SK-N-SH treated with all-trans-retinoic acid at 6 μM for 48 hours (cell line): ENCODE measurements at regions not wholly inside any gene's neighbourhood (a gene's known extent, or its start where the extent isn't known, plus 50 kb on each side); places are given as distances from the start of the nearest gene placed in this dataset.
A peak's percentile ranks its signal among the peaks of the same experiment; 100 is the strongest.

Experiments
- ATAC-seq: fragments of 200-7000 bp; cut with Tn5 transposase; 3 replicates; pipeline ENCODE4 v1.9.1; 2020; ENCODE audit warnings: mild to moderate bottlenecking, moderate library complexity
- ARNTL ChIP-seq: fragments of 450-650 bp; formaldehyde crosslinking; IDR thresholded peaks from 2 replicates; pipeline ENCODE4 v1.5.0; 2020; ENCODE audit warnings: low read depth, mild to moderate bottlenecking, moderate library complexity, borderline replicate concordance
- CSDC2 ChIP-seq: fragments of 250-450 bp; sonication (Bioruptor Pico); IDR thresholded peaks from 2 replicates; pipeline ENCODE4 v1.5.0; 2020; ENCODE audit warnings: mild to moderate bottlenecking, moderate library complexity
- GLIS3 ChIP-seq: fragments of 250-450 bp; sonication (Bioruptor Pico); IDR thresholded peaks from 2 replicates; pipeline ENCODE4 v1.5.0; 2020; ENCODE audit warnings: mild to moderate bottlenecking, moderate library complexity
- ISL1 ChIP-seq: fragments of 250-450 bp; sonication (Bioruptor Pico); IDR thresholded peaks from 2 replicates; pipeline ENCODE4 v2.1.2; 2022; ENCODE audit warnings: mild to moderate bottlenecking, moderate library complexity
- OSR1 ChIP-seq: fragments of 250-450 bp; sonication (Bioruptor Pico); IDR thresholded peaks from 2 replicates; pipeline ENCODE4 v1.8.0; 2022; ENCODE audit warnings: moderate library complexity, mild to moderate bottlenecking, inconsistent platforms
- PATZ1 ChIP-seq: fragments of 250-450 bp; sonication (Bioruptor Pico); IDR thresholded peaks from 2 replicates; pipeline ENCODE4 v1.8.0; 2020; ENCODE audit warnings: mild to moderate bottlenecking, moderate library complexity, borderline replicate concordance
- PPARA ChIP-seq: fragments of 250-450 bp; sonication (Bioruptor Pico); IDR thresholded peaks from 2 replicates; pipeline ENCODE4 v1.5.0; 2020; ENCODE audit warnings: mild to moderate bottlenecking, borderline replicate concordance
- RARB ChIP-seq: fragments of 250-450 bp; sonication (Bioruptor Pico); IDR thresholded peaks from 2 replicates; pipeline ENCODE4 v1.8.0; 2021; ENCODE audit warnings: mild to moderate bottlenecking, moderate library complexity
- SNAI2 ChIP-seq: fragments of 250-450 bp; sonication (Bioruptor Pico); IDR thresholded peaks from 2 replicates; pipeline ENCODE4 v1.5.0; 2020; ENCODE audit warnings: mild to moderate bottlenecking, moderate library complexity
- TCF4 ChIP-seq: fragments of 250-450 bp; sonication (Bioruptor Pico); IDR thresholded peaks from 2 replicates; pipeline ENCODE4 v1.8.0; 2021; ENCODE audit warnings: mild to moderate bottlenecking, moderate library complexity, borderline replicate concordance
- TOX ChIP-seq: fragments of 250-450 bp; sonication (Bioruptor Pico); IDR thresholded peaks from 2 replicates; pipeline ENCODE4 v1.8.0; 2021; ENCODE audit warnings: mild to moderate bottlenecking, moderate library complexity, borderline replicate concordance
- ZC3H10 ChIP-seq: fragments of 250-450 bp; sonication (Bioruptor Pico); IDR thresholded peaks from 2 replicates; pipeline ENCODE4 v1.5.1; 2021; ENCODE audit warnings: mild to moderate bottlenecking, moderate library complexity
- ZFP3 ChIP-seq: fragments of 250-450 bp; sonication (Bioruptor Pico); IDR thresholded peaks from 2 replicates; pipeline ENCODE4 v1.5.0; 2020; ENCODE audit warnings: mild to moderate bottlenecking, moderate library complexity
- ZFP30 ChIP-seq: fragments of 450-650 bp; formaldehyde crosslinking; IDR thresholded peaks from 2 replicates; pipeline ENCODE4 v1.5.0; 2022; ENCODE audit warnings: mild to moderate bottlenecking, moderate library complexity
- ZNF565 ChIP-seq: fragments of 450-650 bp; formaldehyde crosslinking; conservative IDR thresholded peaks from 2 replicates; pipeline ENCODE4 v1.5.0; 2020; ENCODE audit warnings: low read depth, mild to moderate bottlenecking, moderate library complexity
- ZNF70 ChIP-seq: fragments of 450-650 bp; formaldehyde crosslinking; IDR thresholded peaks from 2 replicates; pipeline ENCODE4 v1.5.0; 2020; ENCODE audit warnings: mild to moderate bottlenecking, moderate library complexity
- TF ChIP-seq, protein P1 (sequence below): fragments of 250-450 bp; sonication (Bioruptor Pico); IDR thresholded peaks from 2 replicates; pipeline ENCODE4 v1.5.1; 2020; ENCODE audit warnings: low read depth, mild to moderate bottlenecking, moderate library complexity
- TF ChIP-seq, protein P2 (sequence below): fragments of 250-450 bp; sonication (Bioruptor Pico); IDR thresholded peaks from 2 replicates; pipeline ENCODE4 v1.5.1; 2021; ENCODE audit warnings: mild to moderate bottlenecking, moderate library complexity
- TF ChIP-seq, protein P3 (sequence below): fragments of 250-450 bp; sonication (Bioruptor Pico); IDR thresholded peaks from 2 replicates; pipeline ENCODE4 v1.8.0; 2021; ENCODE audit warnings: low read depth, mild to moderate bottlenecking, moderate library complexity, borderline replicate concordance

- no peak for TF ChIP-seq ZNF70 (CRISPR knock-in tag)
- TF ChIP-seq, protein P1, sequence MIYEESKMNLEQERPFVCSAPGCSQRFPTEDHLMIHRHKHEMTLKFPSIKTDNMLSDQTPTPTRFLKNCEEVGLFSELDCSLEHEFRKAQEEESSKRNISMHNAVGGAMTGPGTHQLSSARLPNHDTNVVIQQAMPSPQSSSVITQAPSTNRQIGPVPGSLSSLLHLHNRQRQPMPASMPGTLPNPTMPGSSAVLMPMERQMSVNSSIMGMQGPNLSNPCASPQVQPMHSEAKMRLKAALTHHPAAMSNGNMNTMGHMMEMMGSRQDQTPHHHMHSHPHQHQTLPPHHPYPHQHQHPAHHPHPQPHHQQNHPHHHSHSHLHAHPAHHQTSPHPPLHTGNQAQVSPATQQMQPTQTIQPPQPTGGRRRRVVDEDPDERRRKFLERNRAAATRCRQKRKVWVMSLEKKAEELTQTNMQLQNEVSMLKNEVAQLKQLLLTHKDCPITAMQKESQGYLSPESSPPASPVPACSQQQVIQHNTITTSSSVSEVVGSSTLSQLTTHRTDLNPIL (CRISPR knock-in tag), result no peak
- no peak for TF ChIP-seq PPARA (CRISPR knock-in tag)
- no peak for ATAC-seq
Measured at GRCh38 chr5:56479126-56479525, 246.0 kb upstream of the ANKRD55 start.

DNA sequence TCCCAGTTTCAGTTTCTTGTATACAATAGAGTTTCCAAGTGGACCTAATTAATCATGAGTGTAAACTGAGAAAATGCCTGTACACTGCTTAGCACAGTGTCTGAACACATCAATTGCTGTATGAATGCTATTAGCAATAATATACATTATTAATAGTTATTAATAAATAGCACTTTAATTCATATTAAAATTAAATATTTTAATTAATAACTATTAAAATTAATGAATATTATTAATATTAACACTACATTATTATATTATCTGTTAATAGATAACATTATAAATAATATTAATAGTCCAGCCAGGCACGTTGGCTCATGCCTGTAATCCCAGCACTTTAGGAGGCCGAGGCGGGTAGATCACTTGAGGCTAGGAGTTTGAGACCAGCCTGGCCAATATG lies 244.9 kb upstream of the ANKRD55 start:
- no peak for TF ChIP-seq ZNF70 (CRISPR knock-in tag)
- no peak for TF ChIP-seq ARNTL
- no peak for TF ChIP-seq ZNF565
- TF ChIP-seq TOX (CRISPR knock-in tag), result no peak
- no peak for TF ChIP-seq ZFP30 (CRISPR knock-in tag)
- no peak for TF ChIP-seq OSR1 (CRISPR knock-in tag)
- no peak for TF ChIP-seq ISL1 (CRISPR knock-in tag)
- no peak for TF ChIP-seq GLIS3
- TF ChIP-seq TCF4 (CRISPR knock-in tag), result no peak
- no peak for TF ChIP-seq ZFP3 (CRISPR knock-in tag)
- TF ChIP-seq, protein P2, sequence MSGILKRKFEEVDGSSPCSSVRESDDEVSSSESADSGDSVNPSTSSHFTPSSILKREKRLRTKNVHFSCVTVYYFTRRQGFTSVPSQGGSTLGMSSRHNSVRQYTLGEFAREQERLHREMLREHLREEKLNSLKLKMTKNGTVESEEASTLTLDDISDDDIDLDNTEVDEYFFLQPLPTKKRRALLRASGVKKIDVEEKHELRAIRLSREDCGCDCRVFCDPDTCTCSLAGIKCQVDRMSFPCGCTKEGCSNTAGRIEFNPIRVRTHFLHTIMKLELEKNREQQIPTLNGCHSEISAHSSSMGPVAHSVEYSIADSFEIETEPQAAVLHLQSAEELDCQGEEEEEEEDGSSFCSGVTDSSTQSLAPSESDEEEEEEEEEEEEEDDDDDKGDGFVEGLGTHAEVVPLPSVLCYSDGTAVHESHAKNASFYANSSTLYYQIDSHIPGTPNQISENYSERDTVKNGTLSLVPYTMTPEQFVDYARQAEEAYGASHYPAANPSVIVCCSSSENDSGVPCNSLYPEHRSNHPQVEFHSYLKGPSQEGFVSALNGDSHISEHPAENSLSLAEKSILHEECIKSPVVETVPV (CRISPR knock-in tag), result no peak
- TF ChIP-seq SNAI2 (CRISPR knock-in tag), result no peak
- TF ChIP-seq PPARA (CRISPR knock-in tag), result no peak
- ATAC-seq, result no peak

- ATAC-seq, result no peak
- TF ChIP-seq, protein P3, sequence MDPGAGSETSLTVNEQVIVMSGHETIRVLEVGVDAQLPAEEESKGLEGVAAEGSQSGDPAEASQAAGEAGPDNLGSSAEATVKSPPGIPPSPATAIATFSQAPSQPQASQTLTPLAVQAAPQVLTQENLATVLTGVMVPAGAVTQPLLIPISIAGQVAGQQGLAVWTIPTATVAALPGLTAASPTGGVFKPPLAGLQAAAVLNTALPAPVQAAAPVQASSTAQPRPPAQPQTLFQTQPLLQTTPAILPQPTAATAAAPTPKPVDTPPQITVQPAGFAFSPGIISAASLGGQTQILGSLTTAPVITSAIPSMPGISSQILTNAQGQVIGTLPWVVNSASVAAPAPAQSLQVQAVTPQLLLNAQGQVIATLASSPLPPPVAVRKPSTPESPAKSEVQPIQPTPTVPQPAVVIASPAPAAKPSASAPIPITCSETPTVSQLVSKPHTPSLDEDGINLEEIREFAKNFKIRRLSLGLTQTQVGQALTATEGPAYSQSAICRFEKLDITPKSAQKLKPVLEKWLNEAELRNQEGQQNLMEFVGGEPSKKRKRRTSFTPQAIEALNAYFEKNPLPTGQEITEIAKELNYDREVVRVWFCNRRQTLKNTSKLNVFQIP (CRISPR knock-in tag), result no peak
- TF ChIP-seq CSDC2 (CRISPR knock-in tag), result no peak
- TF ChIP-seq, protein P2 (CRISPR knock-in tag), result no peak
- TF ChIP-seq, all 23 proteins: peak for 0
Measured at GRCh38 chr5:56476487-56476856, 243.3 kb upstream of the ANKRD55 start.

- peak; percentile 21; the same call in 2 of the 3 replicates for ATAC-seq
- no peak for TF ChIP-seq RARB (CRISPR knock-in tag)
- TF ChIP-seq SNAI2 (CRISPR knock-in tag), result no peak
- TF ChIP-seq, protein P1 (CRISPR knock-in tag), result peak; percentile 45; the same call in 1 of the 2 replicates
- TF ChIP-seq ZC3H10 (CRISPR knock-in tag), result no peak
- TF ChIP-seq ARNTL, result no peak
- 0 out of 2 replicates have a peak, but pooled peaks have one; percentile 56 for TF ChIP-seq PATZ1 (CRISPR knock-in tag)
- peak; percentile 57; the same call in 1 of the 2 replicates for TF ChIP-seq ZFP3 (CRISPR knock-in tag)
- TF ChIP-seq ZNF70 (CRISPR knock-in tag), result no peak
- no peak for TF ChIP-seq TCF4 (CRISPR knock-in tag)
- TF ChIP-seq, protein P2 (CRISPR knock-in tag), result no peak
- TF ChIP-seq ISL1 (CRISPR knock-in tag), result peak; percentile 77
Measured at GRCh38 chr5:56475689-56476486, 242.8 kb upstream of the ANKRD55 start.
